NOMO-1 treated with dmso at 0.1 percent for 144 hours (cell line): ENCODE measurements at regions not wholly inside any gene's neighbourhood (a gene's known extent, or its start where the extent isn't known, plus 50 kb on each side); places are given as distances from the start of the nearest gene placed in this dataset.

Experiments used
- DNase-seq: peaks from one replicate; lab custom pipeline; 2025; ENCODE audit not compliant: unreplicated experiment; lab: John Stamatoyannopoulos, UW

- no peak for DNase-seq
These were observed 584.5 kb downstream of the MATN1 start for GRCh38 chr1:30138891-30139290.

- no peak for DNase-seq
These were observed 586.4 kb downstream of the MATN1 start for GRCh38 chr1:30137001-30137400.

- no peak for DNase-seq
These were observed 587.7 kb downstream of the MATN1 start for GRCh38 chr1:30135698-30136097.

DNA sequence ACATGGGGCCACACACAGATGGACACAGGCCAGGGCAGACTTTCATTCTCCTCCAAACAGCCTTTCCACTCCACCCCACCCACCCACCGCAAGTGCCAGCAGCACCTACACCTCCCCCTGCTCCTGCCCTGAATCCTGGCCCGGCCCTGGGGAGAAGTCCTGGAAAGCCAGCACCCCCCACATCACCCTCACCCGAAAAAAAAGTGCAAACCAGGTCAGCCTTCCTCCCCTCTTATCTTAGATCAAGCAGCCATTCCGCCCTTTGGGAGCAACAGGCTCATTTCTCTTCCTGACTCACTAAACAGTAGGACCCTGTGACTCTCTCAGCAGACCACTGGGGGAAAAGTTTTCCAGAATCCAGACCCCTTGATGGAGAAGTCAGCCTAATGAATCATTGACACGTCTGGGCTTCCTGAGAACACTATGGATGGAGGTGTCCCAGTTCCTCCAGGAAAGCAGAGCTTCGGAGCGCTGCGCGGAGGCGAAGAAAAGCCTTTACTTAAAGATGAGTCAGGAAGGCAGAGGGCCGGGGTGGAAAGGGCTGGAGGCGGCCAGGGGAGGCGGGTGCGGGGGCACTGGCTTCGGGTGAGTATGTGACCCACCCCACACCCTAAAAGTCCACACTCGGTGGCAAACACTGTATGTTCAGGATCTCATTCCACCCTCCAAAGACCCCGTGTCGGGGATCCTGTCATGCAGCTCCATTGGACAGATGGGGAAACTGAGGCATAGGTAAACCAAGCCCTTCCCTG is 588.7 kb downstream of the MATN1 start:
- DNase-seq = no peak

DNA sequence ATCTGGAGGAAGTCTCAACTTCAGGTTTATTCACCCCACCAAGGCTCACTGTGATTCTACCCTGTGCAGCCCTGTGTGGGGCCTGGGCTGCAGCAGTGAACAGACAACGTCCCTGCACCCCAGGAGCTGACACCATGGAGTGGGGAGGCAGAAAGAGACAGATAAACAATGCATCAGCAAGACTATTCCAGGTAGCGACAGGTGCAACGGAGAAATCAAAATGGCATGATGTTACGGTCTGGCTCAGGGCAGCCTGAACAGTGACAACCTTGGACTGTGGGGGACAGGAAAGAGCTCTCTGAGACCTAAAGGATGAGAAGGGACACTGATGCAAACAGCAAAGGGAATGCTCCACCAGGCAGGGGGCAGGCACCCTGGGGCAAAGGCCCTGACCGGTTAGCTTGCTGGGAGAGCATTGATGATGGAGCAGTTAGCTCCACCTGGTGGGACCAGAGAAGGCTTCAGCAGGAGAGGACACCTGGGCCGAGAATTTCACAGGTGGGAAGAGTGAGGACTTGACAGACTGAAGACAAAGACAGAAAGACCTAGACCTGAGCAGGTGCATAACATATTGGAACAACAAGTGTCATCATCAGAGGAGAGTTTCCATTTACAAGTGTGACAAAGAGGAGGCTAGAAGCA is 589.9 kb downstream of the MATN1 start:
- DNase-seq = no peak

GRCh38 chr1:30132602-30133286 is 590.6 kb downstream of the MATN1 start:
- DNase-seq = no peak

- DNase-seq = peak; percentile 75
These were observed 592.8 kb downstream of the MATN1 start for GRCh38 chr1:30130566-30130965.

- no peak for DNase-seq
These were observed 593.3 kb downstream of the MATN1 start for GRCh38 chr1:30130099-30130498.

DNA sequence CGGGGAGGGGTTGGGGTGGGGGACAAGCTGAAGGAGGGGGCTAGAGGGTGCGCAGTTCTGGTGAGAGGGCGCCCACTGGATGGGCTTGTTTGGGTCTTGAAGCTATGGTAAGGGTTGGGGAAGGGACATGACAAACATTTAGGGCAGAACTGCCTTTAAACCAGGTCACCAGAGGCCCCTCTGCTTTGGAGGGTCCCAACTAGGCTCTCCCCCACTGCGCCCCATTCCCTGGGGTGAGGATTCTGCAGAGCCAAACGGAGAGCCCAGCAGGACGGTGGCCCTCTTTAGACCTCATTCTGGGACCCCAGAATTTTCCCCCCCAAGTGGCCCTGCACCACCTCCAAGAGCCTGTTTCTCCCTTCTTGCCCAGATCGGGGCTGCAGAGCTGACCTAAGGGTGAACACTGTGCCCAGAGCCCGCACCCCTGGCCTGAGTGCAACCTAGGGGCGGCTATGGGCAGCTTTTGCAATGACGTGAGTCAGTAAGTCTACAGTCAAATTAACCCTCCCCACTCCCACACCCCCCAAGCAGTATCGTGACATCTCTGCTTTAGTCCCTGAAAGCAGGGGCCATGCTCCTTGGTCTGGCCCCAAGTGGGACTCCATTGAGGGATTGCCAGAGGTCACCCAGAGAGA is 593.8 kb downstream of the MATN1 start:
- DNase-seq = no peak

- no peak for DNase-seq
These were observed 594.4 kb downstream of the MATN1 start for GRCh38 chr1:30129001-30129408.

GRCh38 chr1:30126848-30127247 is 596.5 kb downstream of the MATN1 start:
- no peak for DNase-seq

DNA sequence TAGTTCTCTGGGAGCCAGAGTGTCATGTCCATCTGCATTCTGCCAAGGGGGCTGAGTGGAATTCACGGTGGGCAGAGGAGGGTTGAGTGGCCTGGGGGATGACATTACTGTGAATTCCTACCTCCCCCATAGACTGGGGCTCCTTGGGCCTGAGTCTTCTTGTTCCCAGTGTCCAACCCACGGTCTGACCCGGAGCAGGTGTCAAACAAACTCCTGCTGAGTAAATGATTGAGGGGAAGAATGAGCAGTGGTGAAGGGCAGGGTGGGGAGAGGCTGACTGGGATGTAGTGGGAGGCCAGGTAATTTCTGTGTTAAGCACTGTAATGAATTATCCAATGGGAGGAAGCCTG is 597.6 kb downstream of the MATN1 start:
- no peak for DNase-seq

DNA sequence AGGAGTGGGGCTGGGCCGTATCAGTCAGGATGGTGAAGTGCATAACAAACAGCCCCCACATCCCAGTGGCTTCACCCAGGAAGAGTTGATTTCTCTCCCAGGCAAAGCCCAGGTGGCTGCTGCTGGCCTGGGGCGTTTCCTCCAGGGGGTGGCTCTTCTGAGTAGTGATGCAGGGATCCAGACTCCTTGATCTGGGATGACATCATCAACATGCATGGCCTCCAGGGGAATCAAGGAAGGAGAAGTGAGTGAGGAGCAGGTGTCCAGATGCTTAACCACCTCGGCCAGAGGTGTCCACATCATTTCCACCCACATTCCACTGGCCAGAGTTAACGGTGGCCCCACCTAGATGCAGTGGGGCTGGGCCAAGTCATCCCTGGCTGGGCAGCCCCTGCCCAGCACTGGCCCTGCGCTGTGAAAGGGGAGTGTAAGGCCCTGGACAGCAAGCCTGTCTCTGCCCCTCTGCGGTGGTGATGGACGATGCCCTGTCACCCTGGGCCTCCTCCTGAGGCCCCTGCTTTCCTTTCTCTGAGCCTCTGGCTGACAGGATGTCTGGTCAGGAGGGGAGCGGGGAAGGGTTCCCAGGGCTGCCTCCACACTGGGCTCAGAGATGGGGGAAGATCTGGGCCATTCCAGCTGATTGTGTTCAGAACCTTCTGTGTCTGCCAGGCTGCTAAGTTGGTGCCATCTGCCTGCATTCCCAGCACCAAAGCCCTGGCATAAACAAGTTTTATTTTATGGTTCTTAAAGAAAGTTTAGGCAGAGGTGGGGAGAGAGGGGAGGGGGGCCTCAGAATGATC is 598.2 kb downstream of the MATN1 start:
- DNase-seq = no peak

- DNase-seq = no peak
These were observed 599.5 kb downstream of the MATN1 start for GRCh38 chr1:30123896-30124295.

GRCh38 chr1:30123036-30123435 is 600.3 kb downstream of the MATN1 start:
- no peak for DNase-seq

DNA sequence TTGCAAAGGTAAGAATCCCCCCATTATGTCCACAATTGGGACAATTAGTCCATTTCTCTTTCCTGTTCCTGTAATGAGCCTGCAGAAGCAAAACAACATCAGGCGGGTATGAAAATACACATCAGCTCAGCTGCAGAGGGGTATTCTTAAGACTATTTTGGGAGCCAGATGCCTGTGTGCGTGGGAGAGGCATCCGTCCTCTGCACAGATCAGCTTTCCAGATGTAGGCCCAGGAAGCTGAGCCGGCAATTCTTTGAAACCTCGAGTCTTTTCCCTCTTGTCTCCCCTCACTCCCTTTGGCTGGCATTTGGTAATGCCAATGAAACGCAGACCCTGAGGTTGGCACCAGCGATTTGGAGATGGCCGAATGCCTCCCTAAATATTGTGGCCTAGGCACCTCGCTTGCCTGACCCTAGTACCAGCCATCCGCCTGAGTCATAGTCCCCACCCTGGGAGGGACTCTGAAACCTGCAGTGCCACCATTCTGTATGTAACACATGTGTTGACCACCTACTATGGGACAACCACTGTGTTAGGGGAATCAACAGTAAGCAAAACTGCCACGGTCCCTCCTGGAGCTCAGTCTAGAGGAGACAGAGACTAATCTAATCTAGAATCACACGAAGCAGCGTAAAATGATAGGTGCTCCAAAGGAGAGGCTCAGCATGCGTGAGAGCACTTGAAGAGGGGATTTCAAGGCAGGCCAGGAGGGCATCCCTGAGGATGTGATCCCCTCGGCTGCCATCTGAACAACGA is 603.0 kb downstream of the MATN1 start:
- no peak for DNase-seq

GRCh38 chr1:30117685-30118084 is 605.7 kb downstream of the MATN1 start:
- DNase-seq = no peak

DNA sequence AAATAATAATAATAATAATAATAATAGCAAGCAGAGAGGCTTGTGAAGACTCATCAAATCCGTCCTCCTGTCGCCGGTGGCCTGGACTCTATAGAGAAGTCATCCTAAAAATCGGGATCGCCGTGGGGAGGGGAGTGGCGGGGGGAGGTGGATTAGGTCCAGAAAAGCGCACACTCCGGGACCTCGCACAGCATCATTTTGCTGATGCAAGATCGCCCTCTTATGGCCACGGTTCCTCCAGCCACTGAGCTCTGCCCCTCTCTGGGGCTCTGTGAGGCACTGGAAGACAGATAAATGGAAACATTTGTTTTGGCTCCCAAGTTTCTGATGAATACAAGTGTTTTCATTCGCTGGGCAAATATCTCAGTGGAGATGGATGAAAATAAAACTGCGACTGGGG is 612.0 kb downstream of the MATN1 start:
- no peak for DNase-seq

- DNase-seq = no peak
These were observed 612.5 kb downstream of the MATN1 start for GRCh38 chr1:30110846-30111245.

- DNase-seq = no peak
These were observed 613.5 kb downstream of the MATN1 start for GRCh38 chr1:30109853-30110252.
